Right lobe of liver (tissue), 6 donors: ENCODE measurements at regions not wholly inside any gene's neighbourhood (a gene's known extent, or its start where the extent isn't known, plus 50 kb on each side); places are given as distances from the start of the nearest gene placed in this dataset.

Experiments
- ATAC-seq, 4 donors: fragments of 200-7000 bp; cut with Tn5 transposase; one replicate each; pipeline ENCODE4 v1.9.1; 2020; ENCODE audit warnings: mild to moderate bottlenecking in 4 of 4, moderate library complexity in 4 of 4
- DNase-seq, 3 donors: peaks; one replicate each; pipeline ENCODE4 v3.0.0-alpha.2; 2020
- H3K27ac ChIP-seq, 3 donors: fragments of 200-600 bp; one replicate each; pipeline ENCODE4 v1.8.0; 2022
- H3K27me3 ChIP-seq, 2 donors: fragments of 200-600 bp; one replicate each; pipeline ENCODE4 v1.8.0; 2022
- H3K36me3 ChIP-seq, 4 donors: fragments of 200-600 bp; sonication (generic) in 1 of 4; one replicate each; pipeline versions ENCODE4 v1.5.1 to v1.8.0; 2017 to 2022; ENCODE audit warnings: control low read depth in 1 of 4
- H3K4me1 ChIP-seq, 4 donors: fragments of 200-600 bp; sonication (generic) in 1 of 4; one replicate each; pipeline versions ENCODE4 v1.5.1 to v1.8.0; 2017 to 2022; ENCODE audit warnings: control low read depth in 1 of 4
- H3K4me3 ChIP-seq, 3 donors: fragments of 200-600 bp; one replicate each; pipeline ENCODE4 v1.8.0; 2022
- H3K9me3 ChIP-seq, 4 donors: fragments of 200-600 bp; sonication (generic) in 1 of 4; one replicate each; pipeline versions ENCODE4 v1.5.1 to v1.8.0; 2017 to 2022; ENCODE audit warnings: control low read depth in 1 of 4
- POLR2A ChIP-seq: fragments of 450-650 bp; IDR thresholded peaks from one replicate; pipeline ENCODE4 v1.6.1; 2017; ENCODE audit warnings: antibody characterized with exemption, mild to moderate bottlenecking
- WGBS: methylation state at CpG from one replicate; pipeline ENCODE4 v1.1.6; 2018; ENCODE audit warnings: low coverage, low lambda C conversion rate; ENCODE audit not compliant: insufficient coverage; ENCODE audit errors: missing lambda C conversion rate; 5-methylcytosine and 5-hydroxymethylcytosine counted together
- intact Hi-C, 2 donors: fragments of 100-400 bp; cut with DNase I; formaldehyde crosslinking; loops; one replicate each; pipeline versions ENCODE4 v1.11.2 to v1.14.1; 2022
- TF ChIP-seq, protein P1 (sequence below), 4 donors: fragments of 200-600 bp in 3 of 4; fragments of 450-650 bp in 1 of 4; IDR thresholded peaks; one replicate each; pipeline versions ENCODE4 v1.5.1 to v1.8.0; 2016 to 2022; ENCODE audit warnings: antibody characterized with exemption in 4 of 4, mild to moderate bottlenecking in 2 of 4
- donor health status: DM: no; HTN: yes; CAD: no.
- donor health status: DM: no; HTN: no; CAD: no.
- donor health status: DM: no; HTN: no; CAD: no.
- donor health status: DM: no; HTN: yes; CAD: no.
- donor health status: DM: no; HTN: yes; CAD: no.

DNA sequence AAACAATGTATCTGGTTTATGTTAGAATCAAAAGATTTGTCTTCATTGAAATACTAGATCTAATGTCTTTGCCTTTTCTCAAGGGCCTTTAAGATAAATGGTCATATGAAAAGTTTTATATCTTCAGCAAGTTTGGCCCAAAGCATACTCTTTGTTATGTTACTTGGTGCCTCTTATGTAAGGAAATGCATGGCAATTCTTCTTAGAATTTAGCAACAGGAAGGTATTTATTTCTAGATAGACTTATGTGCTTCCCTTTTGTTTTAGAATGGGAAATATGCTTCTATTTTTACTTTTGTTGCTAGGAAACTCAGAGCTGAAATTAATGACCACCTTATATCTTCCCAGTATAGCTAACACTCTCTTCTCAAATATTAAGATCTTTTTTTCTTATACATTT, 117.4 kb upstream of the DLX2 start:
- no peak for ATAC-seq
- Histone ChIP-seq H3K27ac (no peak overlapping the region), H3K4me3 (no peak overlapping the region), H3K27me3 (no peaks in the 10 kb centered on the region), H3K4me1 (no peaks in the 10 kb centered on the region), H3K36me3 (no peaks in the 10 kb centered on the region), H3K9me3 (no peaks in the 10 kb centered on the region)
- no peak for DNase-seq
- TF ChIP-seq, protein P1, sequence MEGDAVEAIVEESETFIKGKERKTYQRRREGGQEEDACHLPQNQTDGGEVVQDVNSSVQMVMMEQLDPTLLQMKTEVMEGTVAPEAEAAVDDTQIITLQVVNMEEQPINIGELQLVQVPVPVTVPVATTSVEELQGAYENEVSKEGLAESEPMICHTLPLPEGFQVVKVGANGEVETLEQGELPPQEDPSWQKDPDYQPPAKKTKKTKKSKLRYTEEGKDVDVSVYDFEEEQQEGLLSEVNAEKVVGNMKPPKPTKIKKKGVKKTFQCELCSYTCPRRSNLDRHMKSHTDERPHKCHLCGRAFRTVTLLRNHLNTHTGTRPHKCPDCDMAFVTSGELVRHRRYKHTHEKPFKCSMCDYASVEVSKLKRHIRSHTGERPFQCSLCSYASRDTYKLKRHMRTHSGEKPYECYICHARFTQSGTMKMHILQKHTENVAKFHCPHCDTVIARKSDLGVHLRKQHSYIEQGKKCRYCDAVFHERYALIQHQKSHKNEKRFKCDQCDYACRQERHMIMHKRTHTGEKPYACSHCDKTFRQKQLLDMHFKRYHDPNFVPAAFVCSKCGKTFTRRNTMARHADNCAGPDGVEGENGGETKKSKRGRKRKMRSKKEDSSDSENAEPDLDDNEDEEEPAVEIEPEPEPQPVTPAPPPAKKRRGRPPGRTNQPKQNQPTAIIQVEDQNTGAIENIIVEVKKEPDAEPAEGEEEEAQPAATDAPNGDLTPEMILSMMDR (IDR thresholded peaks at IDR 0.05): no peak
- no peak for TF ChIP-seq POLR2A
- intact Hi-C loops: no loop called here

DNA sequence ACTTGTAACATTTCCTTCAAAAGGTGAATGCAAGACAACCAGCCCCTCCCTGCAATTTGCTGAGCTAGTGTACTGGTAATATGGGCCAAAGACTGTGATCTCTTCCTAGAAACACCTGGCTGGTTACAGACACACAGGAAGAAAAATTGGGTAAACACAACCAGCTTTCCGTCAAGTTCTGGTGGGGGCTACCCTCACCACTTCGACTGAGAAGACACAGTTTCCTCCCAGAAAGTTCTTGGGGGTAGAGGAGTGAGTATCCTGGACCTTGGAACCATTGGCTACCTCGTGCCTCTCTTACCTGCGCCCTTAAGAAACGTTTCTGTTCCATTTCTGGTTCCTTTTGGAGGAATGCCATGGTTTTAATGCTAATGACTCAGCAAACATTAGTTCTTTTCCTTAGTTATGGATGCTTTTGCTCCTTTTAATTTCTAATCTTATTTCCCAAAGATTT, 120.9 kb upstream of the DLX2 start:
- no peaks in the 10 kb centered on the region for H3K36me3 ChIP-seq
- H3K9me3 ChIP-seq: no peaks in the 10 kb centered on the region
- intact Hi-C loops: no loop called here
- no peak overlapping the region for H3K27ac ChIP-seq
- no peak for DNase-seq
- no peak for ATAC-seq
- no peak overlapping the region for H3K4me3 ChIP-seq
- TF ChIP-seq, protein P1 (IDR thresholded peaks at IDR 0.05): no peak
- TF ChIP-seq POLR2A: no peak
- WGBS: 47% methylated on average over 4 of the region's 5 CpGs
- H3K4me1 ChIP-seq: no peaks in the 10 kb centered on the region
- H3K27me3 ChIP-seq: no peaks in the 10 kb centered on the region

DNA sequence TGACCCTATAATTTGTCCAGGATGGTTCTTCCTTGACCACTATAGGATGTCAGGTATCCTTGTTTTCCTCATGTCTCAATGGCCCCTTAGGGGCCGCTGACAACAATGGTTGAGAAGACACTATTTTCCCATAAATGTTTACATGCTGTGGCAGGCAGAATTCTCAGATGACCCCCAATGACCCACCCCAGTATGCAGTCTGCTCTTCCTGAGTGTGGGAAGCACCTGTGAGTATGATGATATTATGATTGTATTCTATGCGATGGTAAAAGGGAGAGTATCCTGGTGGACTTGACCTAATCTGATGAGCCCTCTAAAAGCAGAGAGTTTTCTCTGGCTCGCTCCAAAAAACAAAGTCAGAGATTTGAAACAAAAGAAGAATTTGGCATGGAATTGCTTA, 123.1 kb upstream of the DLX2 start:
- Histone ChIP-seq H3K4me1 (no peaks in the 10 kb centered on the region), H3K27ac (no peak overlapping the region), H3K4me3 (no peak overlapping the region), H3K27me3 (no peaks in the 10 kb centered on the region), H3K36me3 (no peaks in the 10 kb centered on the region), H3K9me3 (no peaks in the 10 kb centered on the region)
- DNase-seq: no peak
- TF ChIP-seq POLR2A: no peak
- TF ChIP-seq, protein P1 (IDR thresholded peaks at IDR 0.05): no peak
- 83% methylated on average over 3 of the region's 3 CpGs for WGBS
- intact Hi-C loops: no loop called here
- no peak for ATAC-seq

DNA sequence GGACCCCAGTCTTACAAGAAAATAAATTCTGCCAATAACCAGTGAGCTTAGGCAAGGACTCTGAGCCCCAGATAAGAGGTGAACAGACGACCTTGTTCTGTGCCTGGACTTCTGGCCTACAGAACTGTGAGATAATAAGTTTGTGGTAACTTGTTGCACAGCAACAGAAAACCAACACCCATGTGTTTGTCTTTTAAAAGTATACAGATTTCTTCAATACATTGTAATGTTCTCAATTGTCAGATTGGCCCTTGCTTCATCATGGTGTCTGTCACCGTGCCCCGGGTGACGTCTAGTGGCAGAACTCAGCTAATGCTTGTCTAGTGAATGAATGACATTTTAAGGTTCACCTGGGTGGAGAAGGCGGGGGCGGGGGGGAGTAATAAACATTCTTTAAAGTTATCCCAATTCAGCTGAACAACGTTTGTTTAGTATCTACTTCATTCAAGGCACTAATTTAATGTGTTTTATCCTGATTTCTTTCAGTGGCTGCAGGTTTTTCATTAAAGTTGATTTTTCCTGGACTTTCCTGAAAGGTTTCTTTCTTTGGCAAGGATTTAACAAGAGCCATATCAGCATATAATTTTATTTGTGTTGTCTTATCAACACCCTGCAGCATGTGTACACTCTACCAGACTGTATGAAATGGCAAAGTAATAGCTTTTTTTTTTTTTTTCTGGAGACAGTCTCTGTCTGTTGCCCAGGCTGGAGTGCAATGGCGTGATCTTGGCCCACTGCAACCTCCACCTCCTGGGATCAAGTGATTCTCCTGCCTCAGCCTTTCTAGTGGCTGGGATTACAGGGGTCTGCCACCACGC, 123.8 kb upstream of the DLX2 start:
- no peaks in the 10 kb centered on the region for H3K36me3 ChIP-seq
- H3K4me3 ChIP-seq: no peak overlapping the region
- no peak for DNase-seq
- no peak overlapping the region for H3K27ac ChIP-seq
- intact Hi-C loops: no loop called here
- H3K27me3 ChIP-seq: no peaks in the 10 kb centered on the region
- TF ChIP-seq, protein P1 (IDR thresholded peaks at IDR 0.05): peak in 3 of 4 donors; percentile 19 to 29 (median 27)
- TF ChIP-seq POLR2A: no peak
- no peaks in the 10 kb centered on the region for H3K9me3 ChIP-seq
- 35% methylated on average over 7 of the region's 9 CpGs for WGBS
- peak; percentile 51 to 77 (median 54) for ATAC-seq
- no peaks in the 10 kb centered on the region for H3K4me1 ChIP-seq
